GM12873 (cell line): ENCODE measurements at regions not wholly inside any gene's neighbourhood (a gene's known extent, or its start where the extent isn't known, plus 50 kb on each side); places are given as distances from the start of the nearest gene placed in this dataset.

ENCODE experiments used
- TF ChIP-seq, protein P1 (sequence below): IDR thresholded peaks from 2 replicates; pipeline ENCODE4 v1.5.1; 2012; ENCODE audit warnings: low read depth, mild to moderate bottlenecking, moderate library complexity, low read length, control low read depth; ENCODE audit not compliant: insufficient read depth; ENCODE audit errors: missing control alignments

DNA sequence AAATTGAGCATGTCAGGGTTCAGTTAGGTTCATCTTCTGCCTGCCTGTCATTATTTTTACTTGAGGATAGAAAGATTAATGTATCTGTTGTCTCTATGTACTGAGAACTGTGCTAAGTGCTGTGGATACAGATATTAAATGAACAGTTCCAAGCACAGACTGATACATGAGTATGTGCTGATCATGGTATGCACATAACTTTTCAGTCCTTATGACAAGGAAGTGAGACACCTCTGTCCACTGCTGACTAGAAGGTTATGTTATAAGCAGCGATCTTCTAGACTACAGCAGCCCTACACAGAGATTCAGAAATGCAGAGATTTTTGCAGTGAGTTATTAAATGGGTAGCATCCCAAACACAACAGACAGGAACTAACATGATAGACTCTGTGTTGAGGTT, 335.6 kb upstream of the MTNR1B start:
- TF ChIP-seq, protein P1, sequence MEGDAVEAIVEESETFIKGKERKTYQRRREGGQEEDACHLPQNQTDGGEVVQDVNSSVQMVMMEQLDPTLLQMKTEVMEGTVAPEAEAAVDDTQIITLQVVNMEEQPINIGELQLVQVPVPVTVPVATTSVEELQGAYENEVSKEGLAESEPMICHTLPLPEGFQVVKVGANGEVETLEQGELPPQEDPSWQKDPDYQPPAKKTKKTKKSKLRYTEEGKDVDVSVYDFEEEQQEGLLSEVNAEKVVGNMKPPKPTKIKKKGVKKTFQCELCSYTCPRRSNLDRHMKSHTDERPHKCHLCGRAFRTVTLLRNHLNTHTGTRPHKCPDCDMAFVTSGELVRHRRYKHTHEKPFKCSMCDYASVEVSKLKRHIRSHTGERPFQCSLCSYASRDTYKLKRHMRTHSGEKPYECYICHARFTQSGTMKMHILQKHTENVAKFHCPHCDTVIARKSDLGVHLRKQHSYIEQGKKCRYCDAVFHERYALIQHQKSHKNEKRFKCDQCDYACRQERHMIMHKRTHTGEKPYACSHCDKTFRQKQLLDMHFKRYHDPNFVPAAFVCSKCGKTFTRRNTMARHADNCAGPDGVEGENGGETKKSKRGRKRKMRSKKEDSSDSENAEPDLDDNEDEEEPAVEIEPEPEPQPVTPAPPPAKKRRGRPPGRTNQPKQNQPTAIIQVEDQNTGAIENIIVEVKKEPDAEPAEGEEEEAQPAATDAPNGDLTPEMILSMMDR = no peak

DNA sequence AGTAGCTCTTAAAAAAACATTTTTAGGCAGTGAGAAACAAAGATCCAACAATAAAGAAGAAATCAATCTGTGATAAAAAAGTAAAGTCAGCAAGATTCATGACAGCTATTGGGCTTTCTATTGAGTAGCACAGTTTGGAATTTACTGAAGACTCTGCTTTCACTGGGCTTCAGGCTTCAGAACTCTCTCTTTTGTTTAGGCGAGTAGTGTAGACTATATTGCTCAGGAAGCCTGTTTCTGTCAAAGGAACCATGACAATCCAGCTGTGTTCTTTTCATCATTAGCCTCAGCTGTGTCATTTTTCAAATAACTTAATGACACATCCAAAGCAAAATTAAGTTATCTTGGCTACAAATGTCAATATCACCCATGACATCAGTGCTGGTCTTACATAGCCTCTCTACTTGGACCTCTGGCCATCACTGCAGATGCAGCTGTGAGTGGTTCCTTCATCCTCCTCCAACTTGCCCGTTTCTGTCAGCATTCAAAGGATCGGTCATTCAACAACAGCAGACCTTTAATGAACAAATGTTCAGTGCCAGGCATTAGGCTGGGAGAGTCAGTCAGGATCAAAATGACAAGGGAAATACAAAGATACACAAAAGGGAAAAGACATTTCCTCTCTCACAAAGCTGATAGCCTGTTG, 332.8 kb upstream of the MTNR1B start:
- TF ChIP-seq, protein P1 = no peak

DNA sequence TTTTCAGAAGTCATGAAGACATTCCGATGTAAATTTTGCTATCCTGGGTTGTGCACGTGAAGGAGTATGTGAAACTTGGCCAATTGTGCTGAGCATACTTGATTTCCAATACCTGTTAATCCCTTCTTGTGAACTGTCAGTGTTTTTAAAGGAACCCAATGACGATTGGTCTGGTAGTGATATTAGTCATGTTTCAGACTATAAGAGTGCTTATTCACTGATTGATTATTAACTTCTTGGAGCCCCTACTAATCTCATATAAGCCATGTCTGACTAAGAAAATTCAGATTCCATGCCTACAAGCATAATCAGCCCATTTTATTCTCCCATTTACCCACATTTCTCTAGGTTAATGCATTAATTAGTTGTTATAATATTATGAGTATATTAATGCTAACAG, 330.8 kb upstream of the MTNR1B start:
- TF ChIP-seq, protein P1 = no peak

DNA sequence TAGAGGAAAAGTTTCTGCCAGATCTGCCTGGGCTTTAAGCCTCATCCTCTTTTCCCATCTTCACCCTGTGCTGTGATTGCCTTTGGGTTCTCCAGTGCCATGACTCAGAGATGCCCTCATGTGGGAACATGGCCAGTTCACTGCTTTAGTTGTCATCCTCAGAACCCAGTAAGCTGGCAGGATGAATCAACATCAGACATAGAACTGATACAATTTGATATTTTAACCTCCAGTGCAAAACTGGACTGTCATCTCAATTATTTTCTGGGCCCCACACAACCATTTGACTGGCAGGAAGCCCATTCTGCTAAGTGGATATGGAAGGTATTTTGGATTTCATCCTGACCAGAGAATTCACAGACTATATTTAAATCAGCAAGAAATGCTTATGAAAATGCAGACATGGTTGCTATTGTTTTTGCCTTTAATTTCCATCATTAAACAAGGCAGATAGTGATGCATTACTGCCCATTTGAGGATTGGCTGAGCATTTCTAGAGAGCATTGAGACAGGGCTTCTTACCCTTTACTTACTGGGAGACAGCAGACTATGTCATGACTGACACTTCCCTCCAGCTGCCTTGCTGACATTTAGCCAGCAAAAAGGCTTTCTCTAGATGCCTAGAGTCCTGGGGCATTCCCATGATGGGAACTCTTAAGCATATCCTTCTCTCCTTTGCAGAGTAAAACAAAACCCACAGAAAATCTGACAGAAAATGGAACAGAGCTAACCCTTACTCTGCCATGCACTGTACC, 327.1 kb upstream of the MTNR1B start:
- TF ChIP-seq, protein P1 = no peak

DNA sequence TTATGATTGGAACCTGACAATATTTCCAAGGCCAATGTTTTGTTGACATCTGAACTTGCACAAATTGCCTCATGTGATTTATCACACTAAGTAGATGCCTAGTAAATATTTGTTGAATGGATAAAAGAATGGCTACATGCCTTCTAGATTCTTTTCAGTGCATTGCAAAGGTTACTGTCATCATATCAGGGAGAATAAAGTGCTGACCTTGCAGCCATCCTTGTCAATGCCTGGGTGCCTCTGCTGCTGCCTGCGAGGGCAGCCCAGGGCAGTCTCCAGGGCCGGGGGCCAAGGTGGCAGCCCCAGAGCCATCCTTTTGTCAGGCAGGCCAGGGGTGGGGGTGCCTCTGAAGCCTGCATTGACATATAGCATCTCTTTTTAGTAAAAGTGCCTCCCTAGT, 325.6 kb upstream of the MTNR1B start:
- TF ChIP-seq, protein P1 = no peak

DNA sequence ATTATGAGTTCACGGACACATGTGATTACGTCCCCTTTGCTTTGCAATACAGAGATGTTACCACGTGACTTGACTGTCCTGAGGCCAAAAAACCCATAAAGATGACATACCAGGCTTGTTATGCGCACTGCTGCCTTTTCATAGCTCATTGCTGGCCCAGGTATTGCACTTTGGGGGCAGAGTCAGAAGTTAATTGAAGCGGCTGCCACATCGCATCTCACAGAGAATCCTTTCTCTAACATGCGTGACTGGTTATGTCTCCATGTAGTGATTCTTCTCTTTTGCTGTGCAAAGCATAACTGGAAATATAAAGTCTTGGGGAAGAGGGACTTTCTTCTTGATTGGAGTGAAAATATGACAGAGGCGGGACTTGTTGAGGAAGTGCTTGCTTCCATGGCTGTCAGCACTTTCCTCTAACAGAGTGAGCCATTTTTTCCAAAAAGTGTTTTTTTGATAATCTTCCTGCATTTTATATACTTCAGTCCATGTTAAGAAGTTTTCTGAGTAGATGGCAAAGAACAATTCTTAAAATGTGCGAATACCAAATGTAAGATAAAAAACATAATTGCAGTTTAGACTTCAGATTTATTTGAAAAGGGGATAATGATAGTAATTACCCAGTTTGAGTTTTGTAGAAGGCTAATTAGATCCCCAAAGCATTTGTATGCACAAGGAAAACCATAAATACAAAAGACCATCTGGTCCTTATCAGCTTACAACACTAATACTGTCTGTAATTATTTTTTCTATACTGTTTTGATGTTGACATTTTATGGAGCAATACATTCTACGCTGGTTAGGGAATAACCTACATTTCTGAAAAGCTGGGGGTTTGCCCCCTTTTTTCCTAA, 324.6 kb upstream of the MTNR1B start:
- TF ChIP-seq, protein P1 = no peak

DNA sequence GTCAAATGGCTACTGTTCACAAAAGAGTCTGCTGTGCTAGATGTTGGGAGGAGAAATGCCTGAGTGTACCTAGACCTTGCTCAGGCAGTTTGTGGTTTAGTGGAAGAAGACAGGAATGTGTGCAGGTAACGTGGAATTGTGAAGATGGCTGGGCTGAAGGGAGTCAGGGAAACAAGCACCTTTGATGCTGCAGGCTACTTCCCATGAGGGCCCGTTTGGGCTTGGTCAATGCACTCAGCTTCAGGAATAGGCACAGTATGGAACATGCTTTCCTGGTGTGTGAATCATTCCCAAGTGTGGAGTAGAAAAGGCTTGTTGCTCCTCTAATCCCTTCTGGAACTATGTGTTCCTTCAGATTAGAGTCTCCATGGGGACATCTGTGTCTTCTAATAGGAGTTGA, 318.3 kb upstream of the MTNR1B start:
- TF ChIP-seq, protein P1 = no peak
